ENCODE measurements at regions not wholly inside any gene's neighbourhood (a gene's known extent, or its start where the extent isn't known, plus 50 kb on each side); places are given as distances from the start of the nearest gene placed in this dataset.

GRCh38 chr21:35652196-35652595 lies 408.1 kb downstream of the SETD4 start:
- DNase-seq (ENCODE audit: low read depth, low spot score) = no peak

- DNase-seq (ENCODE audit: low read depth, low spot score) = no peak
Measured at GRCh38 chr21:35651196-35651595, 409.1 kb downstream of the SETD4 start.

- no peak for DNase-seq (ENCODE audit: low read depth, low spot score)
Measured at GRCh38 chr21:35649186-35649585, 411.1 kb downstream of the SETD4 start.

- DNase-seq (ENCODE audit: low read depth, low spot score) = no peak
Measured at GRCh38 chr21:35648512-35648911, 411.8 kb downstream of the SETD4 start.

- DNase-seq (ENCODE audit: low read depth, low spot score) = no peak
Measured at GRCh38 chr21:35646606-35647005, 413.7 kb downstream of the SETD4 start.

GRCh38 chr21:35645991-35646390 lies 414.3 kb downstream of the SETD4 start:
- no peak for DNase-seq (ENCODE audit: low read depth, low spot score)

GRCh38 chr21:35644523-35644922 lies 415.8 kb downstream of the SETD4 start:
- no peak for DNase-seq (ENCODE audit: low read depth, low spot score)

GRCh38 chr21:35643176-35643575 lies 417.1 kb downstream of the SETD4 start:
- peak; percentile 44 for DNase-seq (ENCODE audit: low read depth, low spot score)

GRCh38 chr21:35641271-35642016 lies 418.9 kb downstream of the SETD4 start:
- no peak for DNase-seq (ENCODE audit: low read depth, low spot score)

GRCh38 chr21:35637431-35637830 lies 422.9 kb downstream of the SETD4 start:
- DNase-seq (ENCODE audit: low read depth, low spot score) = no peak

- DNase-seq (ENCODE audit: low read depth, low spot score) = no peak
Measured at GRCh38 chr21:35635994-35636393, 424.3 kb downstream of the SETD4 start.

GRCh38 chr21:35635261-35635660 lies 425.1 kb downstream of the SETD4 start:
- DNase-seq (ENCODE audit: low read depth, low spot score) = no peak

- no peak for DNase-seq (ENCODE audit: low read depth, low spot score)
Measured at GRCh38 chr21:35633501-35633900, 426.8 kb downstream of the SETD4 start.

- no peak for DNase-seq (ENCODE audit: low read depth, low spot score)
Measured at GRCh38 chr21:35632711-35633110, 427.6 kb downstream of the SETD4 start.

- DNase-seq (ENCODE audit: low read depth, low spot score) = no peak
Measured at GRCh38 chr21:35628316-35628715, 432.0 kb downstream of the SETD4 start.

- DNase-seq (ENCODE audit: low read depth, low spot score) = no peak
Measured at GRCh38 chr21:35627462-35627861, 432.9 kb downstream of the SETD4 start.

- no peak for DNase-seq (ENCODE audit: low read depth, low spot score)
Measured at GRCh38 chr21:35625576-35625975, 434.8 kb downstream of the SETD4 start.

- DNase-seq (ENCODE audit: low read depth, low spot score) = no peak
Measured at GRCh38 chr21:35624901-35625300, 435.4 kb downstream of the SETD4 start.

- no peak for DNase-seq (ENCODE audit: low read depth, low spot score)
Measured at GRCh38 chr21:35622612-35623011, 437.7 kb downstream of the SETD4 start.

- no peak for DNase-seq (ENCODE audit: low read depth, low spot score)
Measured at GRCh38 chr21:35619184-35619583, 441.1 kb downstream of the SETD4 start.

GRCh38 chr21:35617491-35617890 lies 442.8 kb downstream of the SETD4 start:
- DNase-seq (ENCODE audit: low read depth, low spot score) = no peak

GRCh38 chr21:35616090-35616489 lies 444.2 kb downstream of the SETD4 start:
- no peak for DNase-seq (ENCODE audit: low read depth, low spot score)

GRCh38 chr21:35615325-35615724 lies 445.0 kb downstream of the SETD4 start:
- DNase-seq (ENCODE audit: low read depth, low spot score) = no peak

Measured in pulmonary artery endothelial cell (primary cell).